ENCODE measurements at regions not wholly inside any gene's neighbourhood (a gene's known extent, or its start where the extent isn't known, plus 50 kb on each side); places are given as distances from the start of the nearest gene placed in this dataset.

GRCh38 chr7:142481548-142481947 is 223.7 kb upstream of the PRSS58 start:
- DNase-seq (ENCODE audit: low spot score) (no peak), ATAC-seq (no peak), FAIRE-seq (no peak)
- TF ChIP-seq ZFP41 (CRISPR knock-in tag; IDR thresholded peaks at IDR 0.05; ENCODE audit: borderline replicate concordance), result no peak
- Histone ChIP-seq H3K9ac (ENCODE audit: insufficient read depth, low read depth, low read length) (no peak overlapping the region), H3K27me3 (ENCODE audit: control insufficient read depth in 1 of 2, insufficient read depth in 2 of 2, low read length in 2 of 2) (no peaks in the 10 kb centered on the region), H3K9me3 (ENCODE audit: low read length) (0 out of 2 replicates have a peak, but pooled peaks cover 4% of the 10 kb centered on the region), H3K4me3 (replicated peaks in 1 of 3; ENCODE audit: insufficient read depth in 1 of 3, low read depth in 2 of 3, low read length in 3 of 3) (no peak overlapping the region), H3K36me3 (replicated peaks in 1 of 2; ENCODE audit: control insufficient read depth in 1 of 2, insufficient read depth in 2 of 2, low read length in 2 of 2) (no peaks in the 10 kb centered on the region), H4K20me1 (ENCODE audit: insufficient read depth, low read length) (no peaks in the 10 kb centered on the region), H3K4me2 (ENCODE audit: low read depth, low read length) (no peak overlapping the region), H2AFZ (ENCODE audit: low read length) (no peak overlapping the region), H3K79me2 (ENCODE audit: insufficient read depth, low read length) (no peaks in the 10 kb centered on the region), H3K27ac (ENCODE audit: extremely low read length, insufficient read depth, low read length) (no peak overlapping the region), H3K4me1 (ENCODE audit: insufficient read depth, low read length) (no peaks in the 10 kb centered on the region)
- ChIA-PET CTCF (ENCODE audit: low intra/inter-chr PET ratio, low total read pairs) (no interaction called here), POLR2A (no interaction called here)
- BruUV-seq (replicated peaks), result no TSS peak
- WGBS (ENCODE audit: low lambda C conversion rate), result 0% methylated on average over 2 of the region's 2 CpGs
- intact Hi-C loops (cut with micrococcal nuclease; ENCODE audit: unreplicated experiment), result no loop called here
- in situ Hi-C loops (cut with HindIII; ENCODE audit: extremely low pct_ligation_motif_present, low pct_unique_long_range_greater_than_20kb), result no loop called here

GRCh38 chr7:142478479-142479220 is 220.8 kb upstream of the PRSS58 start:
- H2AFZ ChIP-seq (ENCODE audit: low read length), result no peak overlapping the region
- no peaks in the 10 kb centered on the region for H3K27me3 ChIP-seq (ENCODE audit: control insufficient read depth in 1 of 2, insufficient read depth in 2 of 2, low read length in 2 of 2)
- H4K20me1 ChIP-seq (ENCODE audit: insufficient read depth, low read length), result no peaks in the 10 kb centered on the region
- ATAC-seq (peak; percentile 61), DNase-seq (ENCODE audit: low spot score) (peak; percentile 17), FAIRE-seq (no peak)
- no peak overlapping the region for H3K4me3 ChIP-seq (replicated peaks in 1 of 3; ENCODE audit: insufficient read depth in 1 of 3, low read depth in 2 of 3, low read length in 3 of 3)
- H3K9ac ChIP-seq (ENCODE audit: insufficient read depth, low read depth, low read length), result no peak overlapping the region
- no peaks in the 10 kb centered on the region for H3K4me1 ChIP-seq (ENCODE audit: insufficient read depth, low read length)
- 0 out of 2 replicates have a peak, but pooled peaks cover 4% of the 10 kb centered on the region for H3K9me3 ChIP-seq (ENCODE audit: low read length)
- H3K4me2 ChIP-seq (ENCODE audit: low read depth, low read length), result no peak overlapping the region
- H3K79me2 ChIP-seq (ENCODE audit: insufficient read depth, low read length), result no peaks in the 10 kb centered on the region
- no peaks in the 10 kb centered on the region for H3K36me3 ChIP-seq (replicated peaks in 1 of 2; ENCODE audit: control insufficient read depth in 1 of 2, insufficient read depth in 2 of 2, low read length in 2 of 2)
- no peak overlapping the region for H3K27ac ChIP-seq (ENCODE audit: extremely low read length, insufficient read depth, low read length)
- WGBS (ENCODE audit: low lambda C conversion rate), result 12% methylated on average over 9 of the region's 9 CpGs
- POLR2A ChIA-PET, result no interaction called here
- in situ Hi-C loops (cut with HindIII; ENCODE audit: extremely low pct_ligation_motif_present, low pct_unique_long_range_greater_than_20kb), result no loop called here
- CTCF ChIA-PET (ENCODE audit: low intra/inter-chr PET ratio, low total read pairs), result no interaction called here
- BruUV-seq (replicated peaks), result no TSS peak
- intact Hi-C loops (cut with micrococcal nuclease; ENCODE audit: unreplicated experiment), result no loop called here
- TF ChIP-seq ZMYM2 (CRISPR knock-in tag; IDR thresholded peaks at IDR 0.05) (no peak), ZNF652 (CRISPR knock-in tag; IDR thresholded peaks at IDR 0.05; ENCODE audit: borderline replicate concordance, low read depth) (peak; percentile 73), ZNF720 (CRISPR knock-in tag; IDR thresholded peaks at IDR 0.05) (no peak), SMARCE1 (IDR thresholded peaks at IDR 0.05; ENCODE audit: borderline replicate concordance) (no peak), YY1 (IDR thresholded peaks at IDR 0.05; ENCODE audit: insufficient read depth, insufficient replicate concordance, low read depth, low read length) (no peak), JUN (CRISPR knock-in tag; IDR thresholded peaks at IDR 0.05) (no peak), MAF1 (CRISPR knock-in tag; IDR thresholded peaks at IDR 0.05; ENCODE audit: borderline replicate concordance) (no peak), ZBTB25 (CRISPR knock-in tag; IDR thresholded peaks at IDR 0.05) (no peak), ZNF264 (CRISPR knock-in tag; IDR thresholded peaks at IDR 0.05) (no peak), ZNF704 (CRISPR knock-in tag; IDR thresholded peaks at IDR 0.05; ENCODE audit: borderline replicate concordance) (no peak), CTCF (CRISPR knock-in tag; IDR thresholded peaks at IDR 0.05) (peak; percentile 55), ZNF10 (CRISPR knock-in tag; IDR thresholded peaks at IDR 0.05; ENCODE audit: borderline replicate concordance, low read depth) (no peak), HCFC1 (IDR thresholded peaks at IDR 0.05; ENCODE audit: low read depth, low read length) (no peak), NR1H2 (CRISPR knock-in tag; IDR thresholded peaks at IDR 0.05; ENCODE audit: borderline replicate concordance, low read depth) (no peak)
